HuH-7.5 (cell line): ENCODE measurements at regions not wholly inside any gene's neighbourhood (a gene's known extent, or its start where the extent isn't known, plus 50 kb on each side); places are given as distances from the start of the nearest gene placed in this dataset.
"Not testable (repeated sequence)": the region's sequence is repeated elsewhere in the genome, so short reads cannot be mapped to it uniquely, and the experiment has no call there.

Experiments used
- DNase-seq: peaks from one replicate; pipeline ENCODE4 v3.0.0; 2011; ENCODE audit warnings: low spot score

DNA sequence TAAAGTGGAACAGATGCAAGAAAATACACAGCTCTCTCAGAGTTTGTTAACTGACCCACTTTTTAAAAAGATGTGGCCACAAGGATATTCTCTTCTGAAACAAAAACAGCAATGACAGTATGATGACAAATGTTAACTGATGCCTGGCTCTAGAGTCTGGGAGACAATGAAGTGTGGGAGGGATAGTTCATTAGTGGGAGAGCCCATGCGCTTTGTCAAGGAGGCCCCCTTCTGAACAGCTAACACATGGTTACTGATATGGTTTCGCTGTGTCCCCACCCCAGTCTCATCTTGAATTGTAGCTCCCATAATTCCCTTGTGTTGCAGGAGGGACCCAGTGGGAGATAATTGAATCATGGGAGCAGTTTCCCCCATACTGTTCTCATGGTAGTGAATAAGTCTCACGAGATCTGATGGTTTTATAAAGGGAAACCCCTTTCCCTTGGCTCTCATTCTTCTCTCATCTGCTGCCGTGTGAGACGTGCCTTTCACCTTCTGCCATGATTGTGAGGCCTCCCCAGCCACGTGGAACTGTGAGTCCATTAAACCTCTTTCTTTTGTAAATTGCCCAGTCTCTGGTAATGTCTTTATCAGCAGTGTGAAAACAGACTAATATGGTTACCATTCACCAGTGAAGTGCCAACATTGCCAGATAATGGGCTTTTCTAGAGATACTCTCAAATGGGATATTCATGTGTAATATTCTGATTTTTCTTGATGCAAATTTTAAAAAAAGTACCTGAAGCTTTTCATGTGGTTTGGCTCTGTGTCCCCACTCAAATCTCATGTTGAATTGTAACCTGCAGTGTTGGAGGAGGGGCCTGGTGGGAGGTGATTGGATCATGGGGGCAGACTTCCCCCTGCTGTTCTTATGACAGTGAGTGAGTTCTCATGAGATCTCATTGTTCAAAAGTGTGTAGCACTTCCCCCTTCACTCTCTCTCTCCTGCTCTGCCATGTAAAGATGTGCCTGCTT lies 435.8 kb downstream of the SHISA9 start:
- not testable (repeated sequence) for DNase-seq

DNA sequence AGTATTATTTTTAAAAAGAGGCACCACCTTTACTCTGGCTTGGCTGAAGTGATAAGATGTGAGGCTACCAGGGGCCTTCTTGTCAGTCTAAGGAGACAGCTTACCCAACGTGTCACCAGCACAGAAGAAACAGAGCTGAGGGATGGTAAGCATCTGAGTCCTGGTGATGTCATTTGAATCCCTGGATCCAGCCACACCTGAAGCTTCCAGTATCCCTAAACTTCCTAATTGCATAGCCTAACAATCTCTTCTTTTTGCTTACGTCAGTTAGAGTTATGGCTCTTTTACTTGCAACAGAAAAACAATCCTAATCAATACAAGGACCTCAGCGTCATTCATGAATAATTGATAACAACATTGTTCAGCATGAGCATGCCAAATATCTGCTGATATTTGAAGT lies 436.6 kb downstream of the SHISA9 start:
- DNase-seq: no peak

DNA sequence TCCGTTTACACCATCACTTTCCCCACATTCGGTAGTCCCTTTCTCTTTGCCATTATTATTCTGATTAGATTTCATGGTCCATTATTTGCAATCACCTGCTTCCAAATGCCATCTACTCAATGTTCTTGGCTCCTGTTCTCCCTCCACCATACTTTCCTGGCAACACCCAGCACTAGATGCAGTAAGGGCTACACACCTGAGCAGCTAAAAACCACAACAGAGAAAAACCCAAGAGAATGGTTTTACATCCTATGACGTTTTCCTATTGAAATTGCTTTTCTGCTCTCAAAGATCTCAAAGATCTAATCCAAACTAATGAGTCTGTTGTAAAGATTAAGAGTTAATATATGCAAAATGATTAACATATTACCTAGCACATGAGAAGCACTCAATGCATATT lies 441.3 kb downstream of the SHISA9 start:
- no peak for DNase-seq

DNA sequence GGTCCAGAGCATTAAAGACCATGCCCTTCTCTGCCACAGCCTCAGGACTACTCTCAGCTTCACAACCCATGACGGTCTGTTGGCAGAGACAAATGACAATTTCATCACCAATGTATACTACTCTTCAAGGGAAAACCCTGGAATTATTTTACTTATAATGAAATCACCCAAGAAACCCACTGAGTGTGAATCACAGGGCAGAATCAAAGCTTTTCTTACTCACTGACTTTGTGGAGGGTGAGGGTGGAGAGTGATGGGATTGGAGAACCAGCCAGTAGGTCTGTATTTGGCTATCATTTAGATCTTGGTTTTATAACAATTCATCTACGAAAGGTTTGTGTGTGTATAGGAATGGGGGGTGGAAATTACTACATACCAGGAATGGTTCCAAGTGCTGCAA lies 442.6 kb downstream of the SHISA9 start:
- no peak for DNase-seq

DNA sequence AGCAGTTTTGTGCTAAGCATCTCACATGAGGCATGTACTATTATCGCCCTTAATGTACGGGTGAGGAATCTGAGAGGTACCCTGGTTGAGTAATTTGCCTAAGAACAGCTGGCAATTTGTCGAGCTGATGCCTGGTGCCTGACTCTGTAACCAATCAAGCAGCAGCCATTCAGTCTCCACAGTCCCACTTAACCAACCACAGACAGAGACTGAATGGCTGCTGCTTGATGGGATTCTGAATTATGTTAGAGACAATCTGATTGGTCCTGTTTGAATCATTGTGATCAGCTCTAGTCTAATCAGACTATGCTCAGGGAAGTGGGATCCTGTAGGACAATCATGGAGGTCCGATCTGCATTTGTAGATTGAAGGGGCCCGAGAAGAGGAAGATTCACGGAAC lies 447.0 kb downstream of the SHISA9 start:
- DNase-seq: no peak

DNA sequence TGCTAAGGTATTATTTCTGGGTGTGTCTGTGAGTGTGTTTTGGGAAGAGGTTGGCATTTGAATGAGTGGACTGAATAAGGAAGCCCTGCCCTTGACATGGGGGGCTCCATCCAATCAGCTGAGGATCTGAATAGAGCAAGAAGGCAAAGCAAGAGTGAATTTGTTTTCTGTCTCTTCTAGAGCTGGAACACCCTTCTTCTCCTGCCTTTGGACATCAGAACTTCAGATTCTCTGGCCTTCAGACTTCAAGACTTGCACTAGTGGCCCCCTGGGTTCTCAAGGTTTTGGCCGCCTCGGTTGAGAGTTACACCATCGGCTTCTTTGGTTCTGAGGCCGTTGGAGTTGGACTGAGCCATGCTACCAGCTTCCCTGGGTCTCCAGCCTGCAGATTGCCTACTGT lies 448.6 kb downstream of the SHISA9 start:
- no peak for DNase-seq

DNA sequence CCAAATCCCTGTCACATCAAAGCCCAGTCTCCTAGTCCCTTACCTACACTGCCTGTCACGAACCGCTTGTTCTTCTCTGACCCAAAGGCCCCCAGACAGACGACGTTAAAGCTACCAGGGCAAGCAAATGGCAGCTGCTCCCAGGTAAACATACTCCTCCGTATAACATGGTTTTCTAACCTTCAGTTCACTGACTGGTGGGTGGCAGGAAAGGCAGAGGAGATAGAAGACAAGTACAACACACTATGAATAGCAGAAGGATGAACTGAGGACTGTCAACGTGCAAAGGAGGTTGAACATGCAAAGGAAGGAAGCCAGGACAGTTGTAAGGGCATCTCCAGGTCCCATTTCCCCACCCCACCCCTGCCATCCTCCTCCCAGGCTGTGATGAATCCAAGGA lies 449.8 kb downstream of the SHISA9 start:
- no peak for DNase-seq

DNA sequence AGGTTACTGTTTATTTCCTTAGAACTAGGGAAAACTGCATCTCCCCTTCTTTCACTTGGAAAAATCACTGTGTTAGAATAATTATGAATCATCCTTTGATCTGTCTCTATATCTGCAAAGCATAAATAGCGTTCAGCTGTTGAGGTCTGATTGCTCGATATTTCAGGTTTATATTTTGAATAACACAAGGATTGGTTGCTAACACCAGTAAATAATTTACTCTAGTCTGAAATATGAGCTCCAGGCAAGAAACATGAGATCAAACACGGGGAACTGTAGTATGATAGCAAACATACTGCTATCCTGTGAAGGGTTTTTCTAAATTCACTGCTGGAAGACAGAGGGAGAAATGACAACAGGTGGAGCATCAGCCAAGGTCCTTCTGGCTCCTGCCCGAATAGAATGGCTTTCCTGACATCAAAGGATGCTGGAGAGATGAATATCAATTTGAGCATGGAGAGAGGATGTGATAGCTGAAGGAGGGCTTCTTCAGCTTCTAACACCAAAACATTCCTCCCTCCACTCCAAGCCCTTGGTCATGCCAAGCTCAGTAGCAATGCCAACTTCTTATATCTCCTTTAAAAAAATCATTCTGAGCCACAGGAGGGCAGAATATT lies 450.3 kb downstream of the SHISA9 start:
- DNase-seq: no peak

DNA sequence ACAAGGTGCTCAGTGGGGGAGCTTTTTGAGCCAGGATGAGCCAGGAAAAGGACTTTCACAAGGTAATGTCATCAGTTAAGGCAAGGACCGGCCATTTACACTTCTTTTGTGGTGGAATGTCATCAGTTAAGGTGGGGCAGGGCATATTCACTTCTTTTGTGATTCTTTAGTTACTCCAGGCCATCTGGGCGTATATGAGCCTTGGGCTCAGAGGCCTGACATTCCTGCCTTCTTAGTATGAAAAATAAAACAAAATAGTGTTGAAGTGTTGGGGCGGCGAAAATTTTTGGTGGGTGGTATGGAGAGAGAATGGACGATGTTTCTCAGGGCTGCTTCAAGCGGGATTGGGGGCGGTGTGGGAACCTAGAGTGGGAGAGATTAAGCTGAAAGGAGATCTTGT lies 451.4 kb downstream of the SHISA9 start:
- not testable (repeated sequence) for DNase-seq

DNA sequence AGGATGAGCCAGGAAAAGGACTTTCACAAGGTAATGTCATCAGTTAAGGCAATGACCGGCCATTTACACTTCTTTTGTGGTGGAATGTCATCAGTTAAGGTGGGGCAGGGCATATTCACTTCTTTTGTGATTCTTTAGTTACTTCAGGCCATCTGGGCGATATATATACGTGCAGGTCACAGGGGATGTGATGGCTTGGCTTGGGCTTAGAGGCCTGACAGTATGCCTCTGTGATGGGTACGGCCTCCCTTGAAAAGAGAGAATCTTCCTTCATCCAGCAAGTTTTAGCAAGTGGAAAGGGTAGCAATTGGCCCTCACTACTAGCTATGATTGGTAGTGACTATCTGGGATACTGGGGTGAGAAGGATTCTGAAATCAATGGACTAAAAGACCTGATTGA lies 456.4 kb downstream of the SHISA9 start:
- not testable (repeated sequence) for DNase-seq

DNA sequence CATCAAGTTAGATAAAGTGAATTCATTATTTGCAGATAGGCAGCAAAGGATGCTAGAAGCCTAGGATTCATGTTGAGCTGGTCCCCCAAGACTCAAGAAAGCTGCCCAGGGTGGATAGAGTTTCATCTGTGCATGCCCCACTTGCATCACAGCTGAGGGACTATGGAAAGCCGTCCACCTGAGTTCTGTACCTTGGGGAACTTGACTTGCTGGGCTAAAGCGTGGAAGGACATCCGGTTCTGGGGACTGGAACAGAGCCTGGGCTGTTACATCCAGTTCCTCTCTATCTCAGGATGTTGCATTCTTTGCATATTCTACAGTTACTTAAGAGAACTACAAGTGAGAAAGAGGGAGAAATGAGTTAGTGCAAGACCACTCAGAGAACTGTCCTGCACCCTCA lies 458.4 kb downstream of the SHISA9 start:
- no peak for DNase-seq

DNA sequence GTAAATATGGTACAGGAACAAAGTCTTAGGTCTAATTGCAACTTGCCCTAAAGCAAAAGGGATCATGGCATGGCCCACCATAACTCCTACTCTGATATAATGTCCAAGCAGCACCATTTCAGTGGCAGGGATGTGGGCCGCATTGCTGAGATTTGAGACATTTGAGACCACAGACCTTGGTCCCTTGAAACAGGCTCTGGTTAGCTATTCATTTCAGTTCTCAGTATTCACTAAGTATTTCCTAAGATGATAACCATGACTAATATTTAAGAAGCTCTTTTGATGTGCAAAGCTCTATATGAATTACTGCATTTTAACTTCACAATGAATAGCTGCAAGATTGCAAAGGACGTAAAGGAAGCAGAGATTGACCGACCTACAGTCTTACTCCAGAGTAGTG lies 471.0 kb downstream of the SHISA9 start:
- no peak for DNase-seq

DNA sequence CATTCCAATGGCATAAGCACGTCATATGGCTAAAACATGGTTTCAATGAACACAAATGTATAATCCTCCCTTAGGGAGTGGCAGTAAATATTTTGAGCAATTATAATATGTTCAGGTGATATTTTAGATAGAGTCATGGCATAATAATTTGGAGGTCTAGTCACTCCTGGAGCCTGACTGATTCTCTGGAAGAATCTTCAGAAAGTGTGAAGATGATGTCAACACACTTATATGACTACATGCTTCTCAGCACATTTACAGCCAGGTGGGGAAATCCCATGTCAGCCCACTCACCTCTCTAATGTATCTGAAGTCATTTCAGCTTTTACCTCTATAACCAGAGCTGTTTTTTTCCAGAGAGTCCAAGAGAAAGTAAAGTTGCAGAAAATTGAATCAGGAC lies 474.8 kb downstream of the SHISA9 start:
- DNase-seq: no peak

DNA sequence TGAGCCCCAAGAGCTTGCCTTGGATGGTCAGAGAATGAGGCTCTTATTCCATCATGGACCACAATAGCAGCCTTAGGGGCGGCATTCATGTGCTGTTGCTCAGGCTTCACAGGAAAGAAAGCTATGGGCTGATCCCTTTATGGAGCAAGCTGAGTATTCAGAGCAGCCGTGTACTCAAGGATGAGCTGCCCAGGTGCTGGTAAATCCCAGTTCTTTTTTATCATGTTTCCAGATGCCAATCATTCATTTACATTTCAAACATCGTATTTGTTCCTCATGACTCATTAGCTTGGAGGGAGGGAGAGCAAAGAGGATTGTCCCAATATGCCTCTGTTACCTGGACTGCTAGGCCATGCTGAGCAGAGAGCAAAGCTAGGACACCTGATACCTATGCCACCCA lies 475.7 kb downstream of the SHISA9 start:
- DNase-seq: no peak

DNA sequence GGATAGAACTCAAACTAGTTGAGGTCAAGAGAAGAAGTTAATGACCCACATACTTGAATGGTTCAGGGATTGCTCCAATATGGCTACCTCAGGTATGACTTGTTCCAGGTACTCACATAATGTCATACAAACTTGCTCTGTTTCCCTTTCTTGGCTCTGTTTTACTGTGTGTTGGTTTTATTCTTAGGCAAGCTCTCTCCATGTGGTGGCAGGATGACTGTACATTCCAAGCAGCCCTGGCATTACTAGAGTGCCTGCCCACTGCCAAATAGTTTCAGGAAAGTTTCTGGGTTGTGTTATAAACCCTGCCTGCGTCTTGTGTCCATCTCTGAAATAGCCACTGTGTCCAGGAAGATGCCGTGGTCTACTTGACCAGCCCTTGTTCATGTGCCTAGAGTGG lies 476.8 kb downstream of the SHISA9 start:
- DNase-seq: no peak

DNA sequence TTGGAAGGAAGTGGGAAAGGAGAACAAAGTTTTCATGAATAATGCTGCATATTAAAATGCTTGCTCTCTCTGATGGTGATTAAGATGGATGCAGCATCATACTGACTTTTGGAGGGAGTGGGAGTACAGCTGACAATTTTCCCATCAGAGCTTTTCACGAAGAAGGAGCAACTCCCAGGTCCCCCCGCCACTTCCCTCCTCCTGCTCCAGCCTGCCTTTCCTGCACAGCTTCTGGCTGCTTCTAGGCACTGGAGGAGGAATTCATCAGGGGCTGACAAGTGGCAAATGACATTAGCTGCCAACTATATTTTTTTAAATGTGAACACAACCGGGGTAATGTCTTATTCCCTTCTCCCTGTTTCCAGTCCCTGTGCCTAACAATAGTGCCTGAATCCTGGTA lies 477.9 kb downstream of the SHISA9 start:
- no peak for DNase-seq

DNA sequence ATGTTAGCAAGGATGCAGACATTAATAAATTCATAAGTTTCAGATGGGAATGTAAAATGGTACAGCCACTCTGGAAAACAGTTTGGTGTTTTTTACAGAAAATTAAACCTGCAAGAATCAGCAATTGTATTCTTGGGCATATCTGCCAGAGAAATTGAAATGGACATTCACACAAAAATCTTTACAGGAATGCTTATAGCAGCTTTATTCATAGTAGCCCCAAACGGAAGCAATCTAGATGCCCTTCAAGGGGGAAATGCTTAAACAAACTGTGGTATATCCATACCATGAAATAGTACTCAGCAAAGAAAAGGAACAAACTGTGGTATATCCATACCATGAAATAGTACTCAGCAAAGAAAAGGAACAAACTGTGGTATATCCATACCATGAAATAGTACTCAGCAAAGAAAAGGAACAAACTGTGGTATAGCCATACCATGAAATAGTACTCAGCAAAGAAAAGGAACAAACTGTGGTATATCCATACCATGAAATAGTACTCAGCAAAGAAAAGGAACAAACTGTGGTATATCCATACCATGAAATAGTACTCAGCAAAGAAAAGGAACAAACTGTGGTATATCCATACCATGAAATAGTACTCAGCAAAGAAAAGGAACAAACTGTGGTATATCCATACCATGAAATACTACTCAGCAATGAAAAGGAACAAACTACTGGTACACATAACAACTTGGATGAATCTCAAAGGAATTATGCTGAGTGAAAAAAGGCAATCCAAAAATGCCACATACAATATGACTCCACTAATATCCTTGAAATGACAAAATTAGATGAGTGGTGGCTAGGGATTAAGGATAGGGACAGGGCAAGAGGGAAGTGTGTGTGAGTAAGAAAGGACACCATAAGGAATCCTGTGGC lies 484.0 kb downstream of the SHISA9 start:
- DNase-seq: not testable (repeated sequence)

DNA sequence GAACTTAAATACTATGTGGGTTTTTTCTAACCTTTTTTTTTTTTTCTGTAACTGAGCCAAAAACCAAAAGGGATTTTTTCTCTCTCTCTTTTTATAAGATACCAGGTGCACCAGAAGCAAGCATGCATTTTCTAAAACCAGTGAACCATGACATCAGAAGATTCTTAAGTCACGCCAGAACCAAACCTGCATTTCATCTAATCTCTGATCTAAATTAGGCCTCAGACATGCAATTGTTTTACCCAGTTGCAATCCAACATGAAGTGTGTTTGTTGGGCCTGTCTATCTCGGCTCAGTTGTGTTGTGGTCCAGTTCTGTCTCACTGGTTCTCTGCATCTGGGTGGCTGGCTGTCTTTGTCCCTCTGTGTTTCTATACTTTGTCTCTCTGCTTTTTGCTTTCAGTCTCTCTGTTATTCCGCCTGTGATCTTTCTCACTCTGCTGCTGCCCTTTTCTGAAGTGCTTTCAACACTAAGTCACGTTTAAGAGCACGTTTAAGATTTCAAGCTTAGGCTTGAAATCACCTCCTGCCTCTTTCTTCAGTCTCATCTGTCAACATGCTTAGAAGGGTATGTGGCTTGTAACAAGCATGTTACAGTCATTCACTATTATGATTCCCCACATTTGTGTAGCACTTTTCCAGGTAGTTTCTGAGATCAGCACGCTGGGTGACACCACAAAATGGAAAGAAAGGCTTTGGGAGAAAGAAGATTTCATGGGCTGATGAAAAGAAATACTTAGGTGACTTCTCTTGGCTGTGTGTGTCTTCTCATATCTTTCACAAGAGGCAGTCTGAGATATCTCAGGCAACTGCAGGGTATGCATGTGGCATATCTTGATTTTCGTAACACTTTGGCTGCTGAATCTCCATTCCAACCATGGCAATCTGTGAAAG lies 488.9 kb downstream of the SHISA9 start:
- DNase-seq: no peak

DNA sequence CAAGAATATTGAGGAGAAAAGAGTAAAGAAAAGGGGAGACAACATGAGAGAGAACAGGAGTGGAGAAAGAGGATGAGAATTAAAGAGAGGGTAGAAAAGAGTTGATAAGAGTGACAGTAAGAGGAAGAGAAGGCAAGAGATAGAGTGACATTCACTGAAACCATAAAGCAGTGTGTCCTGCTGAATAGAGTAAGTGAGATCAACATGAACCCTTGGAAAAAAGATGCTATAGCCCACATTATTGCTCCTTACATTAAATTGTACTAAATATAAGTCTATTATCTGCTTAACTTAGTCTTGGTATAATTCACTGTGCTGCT lies 489.5 kb downstream of the SHISA9 start:
- no peak for DNase-seq

DNA sequence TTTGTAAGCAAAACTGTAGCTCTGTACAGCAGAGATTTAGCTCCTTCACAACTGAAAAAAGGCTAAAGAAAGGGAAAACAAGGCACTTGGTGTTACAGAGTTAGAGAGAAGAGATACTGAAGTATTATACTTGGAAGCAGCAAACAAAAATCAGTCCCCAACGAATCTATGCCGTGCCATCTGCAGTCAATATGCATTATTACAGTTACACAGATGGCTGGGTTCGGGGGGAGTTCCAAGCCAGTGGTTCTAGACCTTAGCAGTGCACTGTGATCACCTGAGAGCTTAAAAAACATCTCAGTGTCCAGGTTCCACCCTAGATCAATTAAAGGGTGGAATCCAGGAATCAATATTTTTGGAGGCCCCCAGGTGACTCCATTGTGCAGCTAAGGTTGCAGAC lies 489.9 kb downstream of the SHISA9 start:
- no peak for DNase-seq

DNA sequence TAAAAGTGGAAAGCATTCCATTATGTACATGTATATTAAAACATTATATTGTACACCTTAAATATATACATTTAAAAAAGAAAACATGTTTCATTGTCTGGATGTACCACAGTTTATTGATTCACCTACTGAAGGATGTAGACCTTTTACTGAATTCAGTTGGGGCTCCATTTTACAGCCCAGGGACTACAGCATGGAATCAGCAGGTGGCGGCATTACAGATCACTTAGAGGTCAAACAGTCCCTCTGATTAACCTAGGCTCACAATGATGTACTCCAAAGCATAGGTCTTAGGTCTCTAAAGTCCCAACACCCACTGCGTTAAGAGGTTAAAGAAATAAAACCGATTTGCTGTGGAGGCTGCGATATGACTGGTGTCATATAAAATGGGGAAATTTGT lies 490.9 kb downstream of the SHISA9 start:
- no peak for DNase-seq

DNA sequence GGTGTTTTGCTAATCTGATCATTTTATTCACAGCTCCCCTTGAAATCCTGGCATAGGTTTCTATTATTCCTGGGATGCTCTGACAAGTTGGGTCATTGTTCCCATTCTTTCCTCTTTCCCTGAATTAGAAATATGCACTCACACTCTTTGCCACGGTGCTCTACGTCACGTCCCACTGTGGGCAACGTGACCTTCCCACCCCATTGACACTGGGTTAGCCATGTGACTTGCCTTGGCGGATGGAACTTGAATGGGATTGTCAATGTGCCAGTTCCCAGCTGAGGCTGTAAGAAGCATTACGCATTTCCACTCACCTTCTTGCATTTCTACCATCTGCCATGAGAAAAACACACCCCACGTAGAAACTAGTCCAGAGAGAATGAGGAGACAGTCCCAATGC lies 492.4 kb downstream of the SHISA9 start:
- DNase-seq: no peak
